Activated gamma-delta T cell treated with Interleukin-2 at 50 U/mL for 16 hours (primary cell): ENCODE measurements at regions not wholly inside any gene's neighbourhood (a gene's known extent, or its start where the extent isn't known, plus 50 kb on each side); places are given as distances from the start of the nearest gene placed in this dataset.

Experiments used
- DNase-seq: peaks from one replicate; pipeline ENCODE4 v3.0.0-alpha.2; 2020

GRCh38 chr18:38961880-38962279 lies 1396.3 kb upstream of the CELF4 start:
- DNase-seq = no peak

GRCh38 chr18:38957736-38958135 lies 1392.1 kb upstream of the CELF4 start:
- DNase-seq = no peak

DNA sequence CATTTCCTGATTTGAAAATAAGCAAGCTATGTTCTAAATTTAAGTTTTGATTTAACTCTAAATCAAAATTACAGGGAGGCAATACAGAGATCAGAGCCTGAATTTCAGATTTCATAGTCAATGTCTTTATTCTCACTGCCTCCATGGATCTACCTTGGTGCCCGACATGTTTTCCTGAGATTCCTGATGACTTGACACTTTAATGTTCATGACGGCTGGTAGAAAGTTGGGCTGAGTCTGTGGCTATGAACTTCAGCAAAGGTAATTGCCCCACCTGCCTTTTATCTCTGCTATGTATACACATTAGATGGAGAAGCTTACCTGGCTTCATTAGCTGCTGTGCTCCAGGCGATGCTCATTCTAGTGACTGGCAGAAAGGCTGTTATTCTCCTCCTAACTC lies 1390.5 kb upstream of the CELF4 start:
- no peak for DNase-seq

DNA sequence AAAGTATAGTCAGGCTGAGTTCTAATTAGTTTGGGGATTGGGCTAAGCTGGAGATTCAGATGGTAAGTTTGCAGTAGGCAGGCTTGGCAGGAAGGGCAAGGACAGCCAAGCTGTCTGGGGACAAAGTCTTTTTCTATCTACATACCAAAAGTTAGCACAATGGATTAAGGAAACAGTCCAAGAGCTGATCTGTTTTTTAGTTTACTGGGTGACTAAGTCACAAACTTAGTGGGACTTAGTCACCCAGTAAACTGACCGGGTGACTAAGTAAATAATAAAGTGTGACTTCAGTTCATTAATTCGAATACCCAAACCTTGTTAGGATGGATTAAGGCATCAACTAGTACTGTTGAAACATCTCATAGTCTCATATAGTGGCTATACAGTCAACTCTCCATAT lies 1386.0 kb upstream of the CELF4 start:
- DNase-seq = no peak

- no peak for DNase-seq
Measured at GRCh38 chr18:38948436-38948835, 1382.8 kb upstream of the CELF4 start.

GRCh38 chr18:38944446-38945024 lies 1378.9 kb upstream of the CELF4 start:
- DNase-seq = peak; percentile 3

- DNase-seq = no peak
Measured at GRCh38 chr18:38941711-38942561, 1376.3 kb upstream of the CELF4 start.

GRCh38 chr18:38940863-38941531 lies 1375.4 kb upstream of the CELF4 start:
- peak; percentile 27 for DNase-seq

DNA sequence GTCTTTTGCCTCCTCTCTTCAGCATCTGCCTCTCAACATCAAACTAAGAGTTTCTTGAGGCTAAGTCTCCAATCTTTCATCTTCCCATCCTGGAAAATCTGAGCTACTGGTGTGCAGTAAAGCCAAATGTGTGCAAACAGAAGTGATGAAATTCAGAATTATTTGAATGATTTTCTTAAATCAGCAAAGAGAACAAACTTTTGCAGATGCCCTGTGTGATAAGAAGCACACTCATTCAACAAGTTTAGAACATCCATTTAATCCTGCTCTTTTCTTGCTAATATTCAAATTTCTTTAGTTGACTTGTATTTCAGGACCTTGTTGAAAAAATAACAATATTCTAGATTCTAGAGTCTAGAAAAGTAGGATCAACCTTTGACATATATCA lies 1374.9 kb upstream of the CELF4 start:
- DNase-seq = no peak

GRCh38 chr18:38933910-38934510 lies 1368.4 kb upstream of the CELF4 start:
- DNase-seq = no peak

DNA sequence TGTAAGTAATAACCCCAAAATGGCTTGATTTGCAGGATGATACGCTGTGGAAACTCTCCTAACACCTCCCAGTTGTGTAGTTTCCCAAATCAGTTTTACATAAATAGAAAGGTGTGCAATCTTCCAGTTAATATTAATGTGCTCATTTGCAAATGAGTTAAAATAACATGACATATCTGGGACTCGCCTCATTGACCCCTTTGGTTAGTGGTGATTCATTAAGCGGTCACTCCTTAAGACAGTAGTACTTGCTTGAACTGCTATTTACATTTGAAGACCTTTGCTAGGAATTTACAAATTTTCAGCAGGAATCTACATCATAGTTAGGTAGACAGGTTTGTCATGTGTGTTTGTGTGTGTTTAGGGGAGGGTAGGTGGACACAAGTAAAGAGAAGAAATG lies 1367.7 kb upstream of the CELF4 start:
- DNase-seq = no peak

GRCh38 chr18:38932752-38933151 lies 1367.2 kb upstream of the CELF4 start:
- DNase-seq = no peak

DNA sequence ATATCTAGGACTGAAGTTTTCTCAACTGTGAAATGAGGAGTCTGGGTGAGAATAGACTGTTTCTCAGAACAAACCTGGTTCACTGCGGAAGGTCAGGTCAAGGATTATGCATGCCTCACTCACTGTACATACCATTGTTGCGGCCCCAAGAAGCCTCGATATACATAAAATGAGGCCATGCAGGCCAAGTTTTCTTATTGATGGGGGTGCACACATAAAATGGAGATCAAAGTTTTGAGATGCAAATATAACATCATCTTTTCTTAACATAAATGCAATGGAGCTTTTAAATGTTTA lies 1366.1 kb upstream of the CELF4 start:
- no peak for DNase-seq

- no peak for DNase-seq
Measured at GRCh38 chr18:38930881-38931753, 1365.5 kb upstream of the CELF4 start.

DNA sequence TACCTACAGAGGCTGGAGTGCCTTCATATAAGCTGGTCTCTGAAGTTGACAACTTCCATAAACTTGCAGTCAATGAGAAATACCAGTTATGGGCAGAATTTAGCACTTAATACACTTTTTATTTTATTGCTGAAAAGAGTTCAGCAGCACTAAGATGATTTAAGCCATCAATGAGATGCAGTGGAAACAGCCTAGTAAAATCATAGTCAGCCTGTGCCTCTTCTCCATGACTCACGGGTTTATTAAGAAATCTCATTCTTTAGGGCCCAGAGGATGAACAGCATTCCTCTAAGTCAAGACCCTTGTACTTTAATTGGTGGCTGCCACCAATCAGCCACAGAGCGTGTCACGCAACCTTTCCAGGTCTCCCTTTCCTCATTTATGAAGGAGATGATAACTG lies 1357.9 kb upstream of the CELF4 start:
- DNase-seq = no peak

GRCh38 chr18:38923126-38923525 lies 1357.5 kb upstream of the CELF4 start:
- no peak for DNase-seq

- DNase-seq = no peak
Measured at GRCh38 chr18:38909972-38910371, 1344.4 kb upstream of the CELF4 start.

GRCh38 chr18:38902796-38903195 lies 1337.2 kb upstream of the CELF4 start:
- DNase-seq = no peak

GRCh38 chr18:38900445-38900844 lies 1334.8 kb upstream of the CELF4 start:
- DNase-seq = no peak

DNA sequence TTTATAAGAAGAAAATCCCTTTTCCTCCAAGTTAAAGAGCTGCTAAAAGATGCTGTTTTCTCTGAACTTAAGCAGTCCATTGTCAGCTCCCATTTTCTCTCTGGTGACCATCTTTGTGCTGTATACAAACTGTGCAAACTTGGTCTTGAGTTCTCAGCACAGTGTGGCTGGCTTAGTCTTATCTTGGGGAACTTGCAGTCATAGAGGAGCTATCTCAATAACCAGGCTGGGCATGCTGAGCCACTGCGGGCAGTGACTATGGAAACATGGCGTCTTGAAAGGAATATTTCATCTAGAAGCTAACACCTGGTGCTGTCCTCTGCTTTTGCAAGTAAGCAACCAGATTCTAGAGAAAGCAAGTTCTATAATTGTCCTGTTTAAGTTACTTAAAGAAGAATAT lies 1334.4 kb upstream of the CELF4 start:
- DNase-seq = no peak

GRCh38 chr18:38899252-38899651 lies 1333.7 kb upstream of the CELF4 start:
- DNase-seq = no peak

DNA sequence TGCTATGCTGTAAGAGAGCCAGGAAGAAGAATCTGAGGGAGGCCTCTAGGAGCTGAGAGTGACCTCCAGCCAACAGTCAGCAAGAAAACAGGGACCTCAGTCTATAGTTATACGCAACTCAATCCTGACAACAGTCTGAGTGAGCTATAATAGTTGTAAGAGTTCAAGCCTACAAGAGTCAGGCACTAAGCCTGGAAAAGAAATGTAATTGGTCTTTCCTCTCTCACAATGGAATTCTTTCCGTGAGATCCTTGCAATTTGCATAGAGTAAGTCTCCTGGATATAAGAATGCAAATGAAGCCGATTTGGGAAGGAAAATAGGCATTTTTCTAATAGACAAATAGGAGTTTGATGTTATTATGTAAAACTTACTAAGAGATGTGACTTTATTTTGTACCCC lies 1332.6 kb upstream of the CELF4 start:
- no peak for DNase-seq

GRCh38 chr18:38895560-38895959 lies 1330.0 kb upstream of the CELF4 start:
- no peak for DNase-seq
